ACHN (cell line): ENCODE measurements at regions not wholly inside any gene's neighbourhood (a gene's known extent, or its start where the extent isn't known, plus 50 kb on each side); places are given as distances from the start of the nearest gene placed in this dataset.
"Not testable (repeated sequence)": the region's sequence is repeated elsewhere in the genome, so short reads cannot be mapped to it uniquely, and the experiment has no call there.

Experiments
- DNase-seq: peaks from one replicate; pipeline ENCODE4 v3.0.0-alpha.2; 2015
- in situ Hi-C: cut with HindIII; loops from 2 replicates; pipeline ENCODE4 v1.10.0; 2017; ENCODE audit warnings: low sequenced_read_pairs, low pct_ligation_motif_present, low pct_unique_long_range_greater_than_20kb

DNA sequence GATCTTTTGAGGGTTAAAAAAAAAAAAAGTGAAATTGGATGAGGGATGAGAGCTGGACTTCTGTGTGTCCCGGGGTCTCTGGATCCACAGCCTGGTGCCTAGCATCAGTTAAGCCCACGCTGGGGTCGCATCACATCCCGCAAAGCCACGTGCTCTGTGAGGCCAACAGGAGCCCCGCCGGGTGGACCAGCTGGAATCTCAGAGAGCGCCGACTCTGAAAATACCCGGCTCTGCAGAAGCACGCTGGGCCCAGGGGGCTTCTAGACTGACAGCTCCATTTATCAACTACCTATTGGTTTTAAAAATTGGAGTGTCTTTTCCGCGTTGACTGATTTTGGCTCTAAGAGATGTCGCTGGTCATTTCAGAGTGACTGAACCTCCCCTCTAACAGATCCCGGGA lies 164.1 kb upstream of the PLGLB2 start:
- DNase-seq, in situ Hi-C loops: not testable (repeated sequence)

DNA sequence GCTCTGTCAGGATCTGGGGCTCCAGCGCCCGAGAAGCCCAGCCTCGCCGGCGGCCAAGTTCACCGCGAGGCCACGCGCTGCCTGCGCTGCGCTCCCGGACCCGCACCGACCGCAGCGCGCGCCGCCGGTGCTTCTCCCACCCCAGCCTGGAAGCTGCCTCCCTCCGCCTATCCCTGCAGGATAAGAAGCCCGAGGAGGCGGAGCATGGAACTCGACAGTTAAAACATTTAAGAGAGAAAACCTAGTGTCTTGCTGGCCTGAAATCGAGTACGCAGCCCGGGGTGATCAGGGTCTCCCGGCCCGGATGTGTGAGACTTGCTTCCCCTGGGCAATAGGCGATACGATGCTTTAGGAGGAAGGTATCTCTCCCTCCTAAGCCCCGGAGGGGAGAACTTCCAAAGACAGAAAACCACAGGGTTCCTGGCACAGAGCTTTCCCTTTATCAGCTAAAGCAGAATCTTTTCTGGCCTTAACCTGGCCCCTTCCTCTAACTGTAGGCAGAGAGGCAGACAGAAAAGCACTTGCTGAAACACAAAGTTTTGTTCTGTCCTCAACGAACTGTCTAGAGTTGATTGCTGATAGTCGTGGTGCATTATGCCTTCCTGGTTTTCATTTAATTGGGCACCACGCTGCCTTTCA lies 163.5 kb upstream of the PLGLB2 start:
- in situ Hi-C loops, DNase-seq: not testable (repeated sequence)

DNA sequence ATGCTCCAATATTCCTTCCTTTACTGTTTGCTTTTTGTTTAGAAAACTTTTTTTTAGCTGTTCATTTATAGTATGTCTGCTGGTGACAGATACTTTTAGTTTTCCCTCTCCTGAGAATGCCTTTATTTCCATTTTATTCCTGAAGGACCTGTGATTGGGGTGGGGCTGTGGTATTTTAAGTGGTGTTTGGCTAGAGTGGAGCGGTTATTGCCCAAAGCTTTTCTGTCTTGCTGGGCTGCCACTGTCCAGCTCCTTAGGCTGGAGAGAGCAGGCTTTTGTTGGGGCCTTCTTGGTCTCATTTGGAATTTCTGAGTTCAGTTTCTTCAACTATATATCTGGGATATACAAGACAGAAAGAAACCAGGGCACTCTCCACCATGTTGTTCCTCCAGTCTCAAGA lies 160.0 kb upstream of the PLGLB2 start:
- DNase-seq, in situ Hi-C loops: not testable (repeated sequence)

DNA sequence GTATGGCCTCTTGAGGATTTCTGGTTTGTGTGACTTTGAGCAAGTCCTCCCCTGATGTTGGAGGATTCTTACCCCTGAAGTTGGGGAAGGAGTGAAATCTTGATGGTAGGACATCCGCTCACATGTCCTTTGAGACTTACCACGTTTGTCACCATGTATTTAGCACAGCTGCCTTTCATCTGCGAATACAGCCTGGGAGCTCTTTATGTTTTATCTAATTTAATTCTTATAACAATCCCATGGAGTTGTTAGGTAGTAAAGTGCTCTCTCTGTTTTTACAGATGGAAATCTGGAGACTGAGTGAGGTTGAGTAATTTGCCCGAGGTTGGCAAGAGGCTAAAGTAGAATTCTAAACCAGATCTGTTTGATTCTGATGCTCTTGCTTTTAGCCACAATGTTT lies 154.9 kb upstream of the PLGLB2 start:
- in situ Hi-C loops, DNase-seq: not testable (repeated sequence)

DNA sequence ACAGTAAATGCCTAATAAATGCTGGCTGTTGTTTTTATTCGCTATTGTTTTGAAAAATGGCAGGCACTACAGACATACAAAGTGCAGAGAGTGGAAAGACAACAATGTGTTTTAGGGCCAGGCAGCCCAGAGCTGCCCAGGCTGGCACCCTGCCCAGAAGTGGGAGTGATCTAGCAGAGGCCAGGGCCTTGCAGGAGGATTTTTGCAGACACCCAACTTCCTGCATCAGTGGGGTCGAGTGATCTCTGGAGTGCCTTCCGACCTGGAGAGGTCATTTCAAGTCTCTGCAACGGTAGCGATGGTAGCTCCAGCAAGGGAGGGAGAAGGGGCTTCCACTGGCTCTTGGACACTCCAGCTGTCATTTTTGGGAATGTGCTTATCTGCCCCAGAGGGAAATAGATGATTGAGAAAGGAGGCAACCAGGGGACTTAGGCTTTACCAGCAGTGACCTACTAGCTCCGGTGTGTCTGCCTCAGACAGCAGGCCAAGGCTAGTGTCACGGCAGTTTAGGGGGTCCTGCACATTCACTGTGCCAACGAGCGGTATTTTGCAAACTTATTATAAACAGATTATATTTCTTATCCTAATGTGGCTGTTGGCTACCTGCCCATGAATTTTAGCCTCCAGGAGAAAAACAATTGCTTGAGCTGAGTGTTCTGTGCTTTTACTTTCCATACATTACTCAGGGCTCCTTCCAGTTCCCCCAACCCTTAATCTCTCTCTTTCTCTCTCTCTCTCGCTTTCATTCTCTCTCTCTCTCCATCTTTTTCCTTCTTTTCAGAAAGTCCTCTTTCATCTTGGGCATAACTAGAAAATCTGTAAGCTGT lies 153.9 kb upstream of the PLGLB2 start:
- in situ Hi-C loops, DNase-seq: not testable (repeated sequence)

DNA sequence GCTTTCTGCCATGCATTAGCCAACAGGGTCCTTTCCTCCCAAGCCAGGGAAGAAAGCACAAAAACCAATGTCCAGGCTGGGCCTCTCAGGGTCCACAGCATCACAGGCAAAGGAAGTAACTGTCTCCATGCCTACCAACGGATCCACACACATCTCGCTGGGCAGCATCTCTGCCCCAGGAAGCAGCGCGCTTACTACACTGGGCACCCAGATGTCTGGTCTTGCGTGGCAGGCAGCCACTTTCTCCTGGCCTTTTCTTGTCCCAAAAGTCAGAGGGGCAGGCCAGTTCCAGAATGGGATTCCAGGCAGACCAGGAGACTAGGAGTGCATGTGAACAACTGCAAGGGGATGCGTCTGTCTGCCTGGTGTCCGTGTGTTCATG lies 153.3 kb upstream of the PLGLB2 start:
- in situ Hi-C loops, DNase-seq: not testable (repeated sequence)

DNA sequence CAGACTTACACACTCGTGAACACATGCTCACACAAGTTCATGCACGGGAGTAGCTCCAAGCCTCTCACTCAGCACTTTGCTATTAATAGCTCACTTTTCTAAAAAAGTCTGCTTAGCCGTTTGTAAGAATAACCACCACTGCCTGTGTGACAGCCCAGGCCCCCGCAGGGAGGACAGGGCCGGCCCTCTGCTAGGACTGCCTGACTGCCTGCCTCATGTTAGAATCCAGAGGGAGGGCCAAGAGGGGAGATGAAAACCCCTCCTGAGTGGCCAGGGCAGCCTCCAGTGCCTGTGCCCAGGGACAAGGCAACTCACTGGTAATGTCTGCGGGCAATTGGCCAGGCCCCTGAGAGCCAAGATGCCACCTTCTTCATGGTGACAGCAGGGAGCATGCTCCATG lies 152.9 kb upstream of the PLGLB2 start:
- DNase-seq, in situ Hi-C loops: not testable (repeated sequence)

GRCh38 chr2:87600961-87601360 lies 146.9 kb upstream of the PLGLB2 start:
- DNase-seq, in situ Hi-C loops: not testable (repeated sequence)

DNA sequence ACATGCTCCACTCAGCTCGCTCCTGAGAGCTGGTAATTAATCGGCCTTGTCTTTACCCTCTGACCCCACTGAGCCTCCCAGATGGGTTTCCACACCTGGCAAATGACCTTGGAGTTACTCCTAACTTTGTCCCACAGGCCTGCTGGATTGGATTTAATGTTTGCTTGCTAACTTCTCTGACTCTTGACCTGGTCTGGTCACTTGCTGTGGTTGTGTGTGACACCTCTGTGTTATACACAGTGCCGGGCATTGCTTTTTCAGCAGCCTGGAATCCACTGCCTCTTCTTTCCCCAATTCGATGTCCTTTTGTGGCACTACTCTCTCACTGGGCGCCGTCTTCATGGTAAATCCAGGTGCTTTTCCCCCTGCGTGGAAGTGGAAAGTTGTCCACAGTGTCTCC lies 145.8 kb upstream of the PLGLB2 start:
- in situ Hi-C loops, DNase-seq: not testable (repeated sequence)

- in situ Hi-C loops, DNase-seq: not testable (repeated sequence)
These were observed 145.2 kb upstream of the PLGLB2 start for GRCh38 chr2:87602728-87603127.

- DNase-seq, in situ Hi-C loops: not testable (repeated sequence)
These were observed 144.2 kb upstream of the PLGLB2 start for GRCh38 chr2:87603418-87604278.

DNA sequence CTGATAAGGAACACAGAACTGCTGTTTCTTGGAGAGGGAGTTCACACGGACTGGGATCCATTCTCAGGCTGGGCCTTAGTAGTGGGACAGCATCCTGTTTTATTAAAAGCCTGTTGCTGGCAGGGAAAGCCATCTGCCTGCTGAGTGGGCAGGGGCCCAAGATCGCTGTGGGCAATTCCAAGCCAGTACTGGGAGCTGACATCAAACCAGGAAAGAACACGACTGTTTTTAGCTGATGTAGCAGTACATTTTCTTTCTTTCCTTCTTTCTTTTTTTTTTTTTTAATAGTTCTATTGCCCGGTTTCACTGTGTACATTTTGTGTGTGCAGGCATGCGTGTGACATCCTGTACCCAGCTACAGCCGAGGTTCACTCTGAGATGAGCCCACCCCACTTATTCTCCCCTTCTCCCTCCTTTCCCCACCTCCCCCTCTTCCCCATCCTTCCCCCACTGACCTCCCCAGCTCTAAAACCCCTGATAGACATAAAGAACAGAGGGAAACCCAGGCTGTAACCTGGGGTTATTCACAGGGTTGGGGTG lies 143.5 kb upstream of the PLGLB2 start:
- DNase-seq, result not testable (repeated sequence)

DNA sequence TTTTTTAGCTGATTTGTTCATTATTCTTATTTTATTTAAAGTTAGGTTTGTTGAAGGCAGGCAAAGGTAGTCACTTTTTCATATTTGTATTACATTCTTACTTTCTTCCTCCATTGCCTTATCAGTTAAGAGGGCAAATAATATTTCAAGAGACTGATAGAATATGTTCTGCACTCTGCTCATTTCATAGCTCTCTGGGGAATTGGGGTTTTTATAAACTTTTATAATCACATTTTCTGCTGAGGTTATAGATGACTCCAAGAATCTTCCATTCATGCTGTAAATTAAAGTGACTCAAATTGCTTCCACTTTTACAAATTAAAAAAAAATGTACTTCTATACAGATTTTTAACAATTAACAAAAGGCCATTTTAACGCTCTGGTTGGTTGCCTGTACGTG lies 142.9 kb upstream of the PLGLB2 start:
- in situ Hi-C loops, DNase-seq: not testable (repeated sequence)

More for the DNA sequence above, 143.5 kb upstream of the PLGLB2 start:
- in situ Hi-C loops, result not testable (repeated sequence)

DNA sequence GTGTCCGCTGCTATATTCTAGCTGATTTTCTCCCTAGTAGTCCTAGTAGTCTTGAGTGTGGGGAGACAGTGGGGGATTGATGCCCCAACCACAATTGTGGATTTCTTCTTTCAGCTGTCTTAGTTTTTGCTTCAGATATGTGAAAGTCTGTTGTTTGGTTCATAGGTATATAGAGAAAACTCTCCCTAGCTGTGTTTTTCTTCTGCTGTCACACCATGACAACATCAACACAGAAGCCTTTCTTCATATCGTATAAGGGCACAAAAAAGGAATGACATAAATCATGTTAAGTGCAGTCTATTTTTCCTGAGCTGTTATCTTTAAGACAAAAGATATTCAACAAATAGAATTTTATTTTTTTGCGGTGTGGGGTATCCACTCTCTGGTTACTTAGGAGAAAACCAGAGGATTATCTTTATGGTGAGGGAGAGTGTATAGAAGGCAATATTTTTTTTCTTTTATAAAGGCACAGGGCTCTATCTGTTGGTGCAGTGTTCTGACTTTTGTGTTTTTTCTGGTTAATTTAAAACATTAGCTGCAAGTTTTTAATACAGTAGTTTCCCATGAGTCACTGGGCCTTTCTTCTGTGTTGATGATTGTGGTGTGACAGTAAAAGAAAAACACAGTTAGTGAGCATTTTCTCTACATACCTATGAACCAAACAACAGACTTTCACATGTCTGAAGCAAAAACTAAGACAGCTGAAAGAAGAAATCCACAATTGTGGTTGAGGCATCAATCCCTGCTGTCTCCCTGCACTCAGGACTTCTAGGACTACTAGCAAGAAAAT lies 139.3 kb upstream of the PLGLB2 start:
- DNase-seq, in situ Hi-C loops: not testable (repeated sequence)

DNA sequence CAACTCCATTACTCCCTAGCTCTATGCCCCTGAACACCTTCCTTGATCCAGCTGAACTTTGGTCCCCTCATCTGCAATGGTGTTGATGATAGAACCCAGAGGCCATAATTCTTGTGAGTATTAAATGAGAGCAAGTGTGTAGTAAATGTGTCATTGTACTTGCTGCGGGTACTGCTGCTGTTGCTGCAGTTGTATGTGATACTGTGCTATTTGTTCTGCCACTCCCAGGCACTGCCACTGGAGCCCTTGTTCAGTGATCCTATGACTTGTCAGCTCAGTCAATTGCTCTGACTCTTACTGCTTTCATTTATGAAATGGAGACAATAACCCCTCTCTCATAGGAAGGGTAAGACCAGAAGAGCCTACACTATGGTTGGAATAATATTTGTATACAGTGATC lies 136.9 kb upstream of the PLGLB2 start:
- in situ Hi-C loops, DNase-seq: not testable (repeated sequence)

GRCh38 chr2:87611416-87611815 lies 136.5 kb upstream of the PLGLB2 start:
- in situ Hi-C loops, DNase-seq: not testable (repeated sequence)

- DNase-seq, in situ Hi-C loops: not testable (repeated sequence)
These were observed 135.9 kb upstream of the PLGLB2 start for GRCh38 chr2:87611956-87612355.
